HG03342 (cell line): ENCODE measurements at regions not wholly inside any gene's neighbourhood (a gene's known extent, or its start where the extent isn't known, plus 50 kb on each side); places are given as distances from the start of the nearest gene placed in this dataset.
"Not testable (repeated sequence)": the region's sequence is repeated elsewhere in the genome, so short reads cannot be mapped to it uniquely, and the experiment has no call there.

ENCODE experiments used
- ATAC-seq: cut with Tn5 transposase; IDR thresholded peaks from one replicate; pipeline ENCODE4 v1.9.1; 2021; ENCODE audit warnings: mild to moderate bottlenecking, moderate library complexity; ENCODE audit not compliant: unreplicated experiment

DNA sequence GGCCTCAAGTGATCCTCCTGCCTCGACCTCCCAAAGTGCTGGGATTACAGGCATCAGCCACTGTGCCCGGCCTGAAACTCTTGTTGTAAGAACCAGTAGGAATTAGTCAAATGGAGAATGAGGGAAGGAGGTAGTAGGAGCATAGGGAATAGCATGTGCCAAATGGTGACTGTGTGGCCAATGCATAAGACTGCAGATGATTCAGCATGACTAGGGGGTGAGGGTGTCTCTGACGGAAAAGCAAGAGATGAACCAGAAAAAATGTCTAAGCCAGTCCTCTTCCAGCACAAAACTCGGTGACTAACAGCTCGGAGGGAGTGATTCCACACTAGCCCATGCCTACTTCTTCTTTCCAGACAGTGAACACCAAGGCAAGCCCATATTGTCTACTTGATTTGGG lies 58.2 kb upstream of the DUSP21 start:
- ATAC-seq: no peak

DNA sequence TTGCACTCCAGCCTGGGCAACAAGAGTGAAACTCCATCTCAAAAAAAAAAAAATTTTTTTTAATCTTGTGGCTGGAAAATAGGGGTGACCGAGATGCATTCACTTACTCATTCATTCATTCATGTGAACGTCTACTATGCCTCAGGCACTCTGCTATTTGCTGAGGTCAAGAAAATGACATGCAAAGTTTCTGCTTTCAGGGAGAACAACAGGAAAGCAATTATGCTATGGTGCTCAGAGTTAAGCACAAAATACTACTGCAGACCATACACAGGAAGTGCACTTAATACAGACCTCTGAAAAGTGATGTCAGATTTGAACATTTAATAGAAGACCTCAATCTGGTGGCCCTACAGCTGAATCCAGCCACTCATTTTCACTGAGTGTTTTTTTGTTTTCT lies 59.6 kb upstream of the DUSP21 start:
- ATAC-seq: no peak

DNA sequence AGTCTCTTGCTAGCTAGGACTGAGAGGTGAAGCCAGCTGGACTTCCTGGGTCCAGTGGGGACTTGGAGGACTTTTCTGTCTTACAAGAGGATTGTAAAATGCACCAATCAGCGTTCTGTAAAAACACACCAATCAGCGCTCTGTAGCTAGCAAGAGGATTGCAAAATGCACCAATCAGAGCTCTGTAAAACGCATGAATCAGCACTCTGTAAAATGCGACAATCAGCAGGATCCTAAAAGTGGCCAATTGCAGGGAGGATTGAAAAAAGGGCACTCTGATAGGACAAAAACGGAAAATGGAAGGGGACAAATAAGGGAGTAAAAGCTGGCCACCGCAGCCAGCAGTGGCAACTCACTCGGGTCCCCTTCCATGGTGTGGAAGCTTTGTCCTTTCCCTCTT lies 65.6 kb upstream of the DUSP21 start:
- no peak for ATAC-seq

DNA sequence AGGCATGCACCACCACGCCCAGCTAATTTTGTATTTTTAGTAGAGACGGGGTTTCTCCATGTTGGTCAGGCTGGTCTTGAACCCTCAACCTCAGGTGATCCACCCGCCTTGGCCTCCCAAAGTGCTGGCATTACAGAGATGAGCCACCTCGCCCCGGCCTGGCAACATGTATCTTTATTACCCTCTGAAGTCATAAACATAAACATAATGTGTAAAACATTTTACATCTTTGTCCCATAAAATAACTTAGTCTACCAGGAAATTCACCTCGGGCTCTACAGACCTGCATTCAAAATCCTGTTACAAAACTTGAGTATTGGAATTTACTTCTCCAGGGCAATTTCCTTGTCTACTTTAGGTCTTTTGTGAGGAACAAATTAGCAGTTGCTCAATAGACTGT lies 68.1 kb upstream of the DUSP21 start:
- ATAC-seq: no peak

DNA sequence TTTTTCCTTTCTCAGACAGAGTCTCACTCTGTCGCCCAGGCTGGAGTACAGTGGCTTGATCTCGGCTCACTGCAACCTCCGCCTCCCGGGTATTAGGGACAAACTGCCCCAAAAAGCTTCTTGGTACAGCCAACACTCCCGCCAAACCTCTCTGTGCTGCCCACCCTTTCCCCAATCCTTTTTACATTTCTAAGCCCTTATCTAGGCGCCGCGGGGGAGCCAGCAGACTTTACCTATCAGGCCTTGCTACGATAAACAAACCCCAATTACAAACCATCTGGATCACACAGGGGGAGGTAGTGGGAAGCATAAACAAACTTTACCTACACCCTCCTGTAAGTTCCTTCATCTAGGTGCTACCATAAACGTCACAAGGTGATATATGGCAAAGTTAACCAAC lies 69.8 kb upstream of the DUSP21 start:
- ATAC-seq: not testable (repeated sequence)

DNA sequence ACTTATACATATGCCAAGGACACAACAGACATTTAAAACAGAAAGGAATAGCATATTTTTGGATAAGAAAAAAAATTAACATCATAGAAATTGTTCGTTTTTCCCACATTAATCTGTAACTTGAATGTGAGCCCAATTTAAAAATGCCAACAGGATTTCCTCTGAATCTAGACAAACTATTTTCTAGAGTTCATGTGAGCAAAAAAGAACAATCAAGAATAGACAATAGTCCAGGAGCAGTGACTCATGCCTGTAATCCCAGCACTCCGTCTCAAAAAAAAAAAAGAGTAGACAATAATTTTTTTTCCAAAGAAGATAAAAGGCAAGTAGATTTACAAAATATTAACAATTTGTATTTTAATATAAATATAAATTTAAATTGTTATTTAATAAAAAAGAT lies 73.7 kb upstream of the DUSP21 start:
- no peak for ATAC-seq

DNA sequence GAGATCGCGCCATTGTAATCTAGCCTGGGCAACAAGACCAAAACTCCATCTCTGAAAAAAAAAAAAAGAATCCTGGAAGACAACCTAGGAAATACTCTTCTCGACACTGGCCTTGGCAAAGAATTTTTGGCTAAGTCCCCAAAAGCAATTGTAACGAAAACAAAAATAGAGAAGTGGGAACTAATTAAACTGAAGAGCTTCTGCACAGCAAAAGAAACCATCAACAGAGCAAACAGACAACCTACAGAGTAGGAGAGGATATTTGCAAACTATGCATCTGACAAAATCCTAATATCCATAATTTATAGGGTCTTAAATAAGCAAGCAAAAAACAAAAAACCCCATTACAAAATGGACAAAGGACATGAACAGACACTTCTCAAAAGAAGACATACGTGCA lies 76.5 kb upstream of the DUSP21 start:
- no peak for ATAC-seq

DNA sequence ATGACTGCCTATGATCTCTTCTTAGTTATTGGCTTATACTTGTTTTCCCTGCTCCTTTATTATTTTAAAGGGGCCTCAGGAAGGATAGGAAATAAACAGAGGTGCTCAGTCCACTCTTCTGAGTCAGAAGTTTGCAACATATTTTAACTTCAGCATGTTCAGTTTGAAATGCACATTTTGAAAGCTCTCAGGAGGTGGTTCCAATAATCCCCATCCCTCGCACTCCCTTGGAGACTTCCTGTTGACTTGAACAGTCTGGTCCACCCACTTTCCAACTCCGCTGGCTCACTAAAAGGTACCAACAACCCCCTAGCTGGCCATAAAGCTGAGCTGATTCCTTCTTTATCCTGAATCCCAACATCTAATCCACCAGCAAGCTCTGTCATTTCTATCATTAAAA lies 78.3 kb upstream of the DUSP21 start:
- ATAC-seq: no peak

DNA sequence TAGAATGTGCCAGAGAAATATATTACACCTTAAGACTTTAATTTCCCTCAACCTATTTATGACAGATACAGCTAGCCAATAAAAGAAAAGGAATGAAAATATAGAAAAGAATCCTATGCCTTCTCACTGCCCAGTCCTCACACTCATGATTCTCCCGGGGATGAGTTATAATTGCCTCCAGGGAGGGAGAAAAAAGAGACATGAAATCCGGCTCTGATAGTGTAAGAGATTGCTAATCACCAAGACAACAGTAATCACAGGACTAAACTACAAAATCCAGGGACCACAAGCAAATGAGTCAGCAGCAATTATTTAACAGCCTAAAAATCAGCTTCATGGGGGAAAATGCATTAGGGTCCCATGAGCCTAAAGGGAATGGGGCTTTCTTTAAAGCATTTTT lies 95.9 kb upstream of the DUSP21 start:
- ATAC-seq: no peak

DNA sequence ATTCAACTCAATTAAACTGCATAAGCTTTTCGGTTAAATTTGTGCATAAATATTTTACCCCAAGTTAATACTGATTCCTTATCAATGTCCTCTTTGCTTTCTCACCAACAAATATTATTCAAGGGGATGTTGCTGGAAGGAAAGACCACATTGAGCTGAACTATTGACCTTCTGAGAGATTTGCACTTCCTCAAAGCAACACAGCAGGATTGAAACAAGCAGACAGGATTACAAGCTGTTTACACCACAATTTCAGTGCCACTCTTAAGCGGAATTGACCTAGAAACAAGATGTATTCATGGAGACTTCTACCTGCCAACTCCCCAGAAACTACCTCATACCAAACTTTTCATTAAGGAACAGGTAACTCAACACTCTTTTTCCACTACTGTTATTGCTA lies 96.5 kb upstream of the DUSP21 start:
- ATAC-seq: no peak

DNA sequence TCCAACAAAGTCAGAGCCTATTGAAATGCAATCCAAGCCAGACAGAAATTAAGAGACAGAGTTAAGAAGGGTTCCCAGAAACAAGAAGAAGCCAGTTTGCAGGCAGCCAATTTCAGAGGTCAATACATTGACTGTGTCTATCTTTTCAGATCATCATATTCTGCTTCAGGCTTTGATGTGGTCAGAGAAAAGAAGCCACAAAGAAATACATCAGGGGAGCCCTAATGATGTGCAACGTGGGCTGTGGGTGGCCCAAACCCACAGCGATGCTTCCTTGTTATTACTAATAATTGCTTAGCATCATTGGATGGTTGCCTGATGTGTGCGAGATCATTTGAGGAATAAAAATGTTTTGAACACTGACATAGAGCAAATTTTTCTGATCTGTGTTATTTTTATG lies 99.0 kb upstream of the DUSP21 start:
- no peak for ATAC-seq

DNA sequence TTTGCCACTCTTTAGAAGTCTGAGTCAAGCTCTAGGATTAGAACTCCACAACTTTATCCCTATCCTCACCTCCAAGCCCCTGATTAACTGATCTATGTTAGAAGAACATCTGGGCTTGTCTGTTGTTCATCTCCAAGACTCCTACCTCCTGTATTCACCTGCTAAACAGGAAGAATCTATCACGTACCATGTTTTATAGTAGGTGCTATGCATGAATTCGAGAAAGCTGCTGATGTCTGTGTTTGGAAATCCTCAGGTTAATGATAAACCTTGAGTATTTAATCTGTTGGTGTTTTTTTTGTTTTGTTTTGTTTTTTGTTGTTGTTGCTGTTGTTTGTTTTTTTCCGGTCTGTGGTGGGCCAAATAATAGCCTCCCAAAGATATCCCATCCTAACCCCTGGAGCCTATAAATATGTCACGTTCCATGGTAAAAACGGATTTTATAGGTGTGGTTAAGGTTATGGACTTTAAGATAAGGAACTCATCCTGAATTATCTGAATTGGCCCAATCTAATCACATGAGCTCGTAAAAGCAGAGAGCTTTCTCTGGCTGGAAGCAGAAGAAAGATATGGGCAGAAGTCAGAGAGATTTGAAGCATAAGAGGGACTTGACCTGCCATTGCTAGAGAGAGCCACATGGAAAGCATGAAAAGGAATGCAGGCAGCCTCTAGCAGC lies 101.2 kb upstream of the DUSP21 start:
- ATAC-seq: no peak

DNA sequence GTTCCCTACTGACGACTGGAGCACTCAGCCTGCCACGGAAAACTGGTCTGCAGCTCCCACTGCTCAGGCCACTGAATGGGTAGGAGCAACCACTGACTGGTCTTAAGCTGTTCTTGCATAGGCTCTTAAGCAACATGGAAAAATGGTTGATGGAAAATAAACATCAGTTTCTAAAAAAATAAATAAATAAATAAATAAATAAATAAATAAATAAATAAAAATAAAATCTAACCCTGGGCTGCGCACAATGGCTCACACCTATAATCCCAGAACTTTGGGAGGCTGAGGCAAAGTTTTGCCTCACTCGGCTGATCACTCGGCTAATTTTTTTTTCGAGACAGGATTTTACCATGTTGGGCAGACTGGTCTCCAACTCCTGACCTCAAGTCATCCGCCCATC lies 102.0 kb upstream of the DUSP21 start:
- not testable (repeated sequence) for ATAC-seq

DNA sequence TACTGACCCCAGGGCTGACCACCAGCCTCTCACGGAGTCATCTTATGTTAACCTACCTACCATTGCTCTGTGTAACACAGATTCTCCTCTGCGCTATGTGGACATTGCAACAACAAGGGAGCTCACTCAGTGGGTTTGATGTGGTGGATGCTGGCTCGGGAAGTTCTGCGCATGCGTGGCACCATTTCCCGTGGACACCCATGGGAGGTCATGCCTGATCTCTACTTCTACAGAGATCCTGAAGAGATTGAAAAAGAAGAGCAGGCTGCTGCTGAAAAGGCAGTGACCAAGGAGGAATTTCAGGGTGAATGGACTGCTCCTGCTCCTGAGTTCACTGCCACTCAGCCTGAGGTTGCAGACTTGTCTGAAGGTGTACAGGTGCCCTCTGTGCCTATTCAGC lies 102.4 kb upstream of the DUSP21 start:
- ATAC-seq: not testable (repeated sequence)

DNA sequence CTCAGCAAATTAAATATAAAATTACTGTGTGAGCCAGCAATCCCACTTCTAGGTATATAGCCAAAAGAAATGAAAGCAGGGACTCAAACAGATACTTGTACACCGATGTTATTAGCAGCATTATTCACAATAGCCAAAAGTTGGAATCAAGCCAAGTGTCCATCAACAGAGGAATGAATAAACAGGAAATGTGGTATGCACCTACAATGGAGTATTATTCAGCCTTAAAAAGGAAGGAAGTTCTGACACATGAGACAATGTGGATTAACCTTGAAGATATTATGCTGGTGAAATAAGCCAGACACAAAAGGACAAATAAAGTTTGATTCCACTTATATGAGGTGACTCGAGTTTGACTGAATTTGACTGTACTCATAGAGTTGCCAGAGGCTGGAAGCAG lies 108.3 kb upstream of the DUSP21 start:
- ATAC-seq: no peak

DNA sequence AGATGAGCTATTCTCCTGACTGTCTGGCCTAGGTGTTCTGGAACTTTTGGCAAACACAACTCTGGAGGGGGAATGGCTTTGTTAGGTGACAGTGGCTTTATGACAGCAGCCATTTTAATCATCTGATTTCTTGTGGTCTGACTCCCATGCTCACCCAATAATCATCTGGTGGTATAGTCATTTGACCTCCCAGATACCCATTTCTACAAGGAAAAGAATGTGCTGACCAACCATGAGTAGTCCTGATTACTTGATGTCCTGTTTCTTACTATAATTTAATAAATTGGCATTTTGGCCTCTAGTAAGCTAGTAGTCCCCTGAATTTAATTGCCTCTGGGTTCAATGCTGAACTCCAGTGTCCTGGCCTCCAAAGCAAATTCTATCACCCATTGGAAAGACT lies 109.9 kb upstream of the DUSP21 start:
- no peak for ATAC-seq

DNA sequence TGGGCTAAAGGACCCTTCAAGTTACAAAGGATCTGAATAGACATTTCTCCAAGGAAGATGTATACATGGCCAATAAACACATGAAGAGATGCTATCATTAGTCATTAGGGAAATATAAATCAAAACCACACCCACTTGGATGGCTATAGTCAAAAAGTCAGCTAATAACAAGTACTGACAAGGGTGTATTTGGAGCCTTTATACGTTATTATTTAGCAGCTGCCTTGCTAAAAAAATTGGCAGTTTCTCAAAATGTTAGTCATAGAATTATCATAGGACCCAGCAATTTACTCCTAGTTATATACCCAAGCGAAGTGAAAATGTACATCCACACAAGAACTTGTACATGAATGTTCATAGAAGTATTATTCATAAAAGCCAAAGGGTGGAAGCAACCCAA lies 112.7 kb upstream of the DUSP21 start:
- no peak for ATAC-seq

DNA sequence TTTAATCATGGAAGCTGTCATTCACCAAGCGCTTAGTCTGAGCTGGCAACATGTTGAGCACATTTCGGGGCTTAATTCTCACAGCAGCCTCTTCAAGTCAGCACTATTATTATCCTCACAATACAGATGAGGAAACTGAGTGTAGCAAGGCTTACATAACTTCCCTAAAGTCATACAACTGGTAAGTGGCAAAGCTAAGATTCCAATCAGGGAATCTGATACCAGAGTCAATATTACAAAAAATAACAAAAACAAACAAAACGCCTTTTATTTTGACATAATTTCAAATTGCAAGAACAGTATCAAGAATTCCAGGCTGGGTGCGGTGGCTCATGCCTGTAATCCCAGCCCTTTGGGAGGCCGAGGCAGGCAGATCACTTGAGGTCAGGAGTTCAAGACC lies 120.4 kb upstream of the DUSP21 start:
- no peak for ATAC-seq

DNA sequence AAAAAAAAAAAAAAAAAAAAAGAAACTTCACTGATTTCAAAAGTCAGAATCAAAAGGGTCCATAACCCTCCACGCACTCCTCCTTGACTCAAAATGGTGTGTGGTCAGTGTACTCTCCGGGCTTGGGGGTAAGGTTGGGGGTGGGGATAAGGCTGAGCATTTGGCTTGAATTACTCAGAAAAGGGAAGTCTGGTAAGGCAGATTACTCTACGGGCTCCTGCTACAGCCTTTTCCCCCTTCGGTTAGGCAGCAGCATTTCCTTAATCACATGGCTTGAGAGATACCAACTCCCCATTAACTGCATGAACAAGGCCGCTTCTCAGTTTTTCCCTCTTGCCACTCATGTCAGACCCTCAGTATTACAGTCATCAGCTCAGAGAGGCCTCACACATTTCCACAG lies 135.4 kb upstream of the DUSP21 start:
- no peak for ATAC-seq

DNA sequence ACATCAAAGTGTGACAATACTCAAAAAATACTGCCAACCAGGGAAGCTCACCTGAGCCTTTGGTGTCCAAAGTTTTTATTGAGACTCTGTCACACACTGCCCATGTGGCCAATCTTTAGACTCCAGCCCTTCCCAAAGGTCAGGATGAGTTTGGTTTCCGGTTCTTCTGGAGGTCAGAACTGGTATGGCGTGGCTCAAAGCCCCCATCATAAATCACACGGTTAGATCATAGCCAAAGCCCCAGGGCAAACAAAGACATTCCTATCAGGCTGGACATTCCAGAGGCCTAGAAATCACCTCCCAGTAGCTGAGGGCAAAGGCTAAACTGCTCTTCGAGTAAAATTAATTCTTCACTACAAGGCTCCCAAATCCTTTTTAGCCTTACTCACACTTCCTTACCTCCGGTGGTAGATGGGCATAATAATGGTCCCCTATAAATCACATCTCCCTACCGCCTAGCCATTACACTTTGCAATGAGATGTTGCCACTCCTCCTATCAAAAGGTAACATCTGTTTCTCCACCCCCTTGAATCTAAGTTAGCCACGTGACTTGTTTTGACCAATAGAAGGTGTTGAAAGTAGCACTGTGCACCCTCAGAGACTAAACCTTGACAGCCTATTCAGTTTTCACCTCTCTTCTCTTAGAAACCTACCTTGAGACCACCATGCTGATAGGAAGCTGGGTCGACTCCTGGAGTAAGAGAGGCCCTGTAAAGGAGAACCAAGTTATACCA lies 137.8 kb upstream of the DUSP21 start:
- ATAC-seq: no peak

DNA sequence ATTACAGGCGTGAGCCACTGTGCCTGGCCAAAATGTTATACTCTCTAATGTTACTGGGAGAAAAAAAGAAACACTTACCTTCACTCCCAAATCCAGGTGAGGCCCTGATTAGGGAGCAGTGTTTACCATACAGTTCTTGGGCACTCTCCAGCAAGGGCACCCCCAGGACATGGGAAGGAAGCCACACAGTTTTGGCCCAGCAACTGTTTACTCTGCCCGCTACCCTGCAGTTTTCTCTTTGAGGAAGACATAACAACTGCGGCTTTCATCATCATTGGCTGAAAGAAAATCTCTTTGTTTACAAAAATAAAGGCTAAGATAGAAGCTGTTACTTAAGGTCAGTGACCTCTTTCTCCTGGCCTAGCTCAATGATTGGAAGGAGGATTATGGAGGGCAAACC lies 145.5 kb upstream of the DUSP21 start:
- ATAC-seq: no peak

DNA sequence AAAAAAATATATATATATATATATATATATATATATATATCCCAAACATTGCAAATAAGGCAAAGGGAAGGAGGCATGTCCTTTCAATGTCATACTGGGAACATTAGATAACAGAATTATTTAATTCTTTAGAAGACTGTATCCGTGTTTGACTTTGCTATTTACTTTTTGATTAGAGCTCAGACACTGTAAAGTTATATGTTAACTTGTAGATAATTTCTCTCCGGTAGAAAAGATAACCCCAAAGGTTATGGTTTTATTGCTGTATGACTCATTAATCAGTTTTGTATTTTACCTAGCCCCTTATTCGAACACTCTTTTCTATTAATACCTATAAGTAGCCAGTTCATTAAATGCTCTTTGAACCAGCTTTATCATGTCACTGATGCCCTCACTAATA lies 150.6 kb upstream of the DUSP21 start:
- no peak for ATAC-seq

DNA sequence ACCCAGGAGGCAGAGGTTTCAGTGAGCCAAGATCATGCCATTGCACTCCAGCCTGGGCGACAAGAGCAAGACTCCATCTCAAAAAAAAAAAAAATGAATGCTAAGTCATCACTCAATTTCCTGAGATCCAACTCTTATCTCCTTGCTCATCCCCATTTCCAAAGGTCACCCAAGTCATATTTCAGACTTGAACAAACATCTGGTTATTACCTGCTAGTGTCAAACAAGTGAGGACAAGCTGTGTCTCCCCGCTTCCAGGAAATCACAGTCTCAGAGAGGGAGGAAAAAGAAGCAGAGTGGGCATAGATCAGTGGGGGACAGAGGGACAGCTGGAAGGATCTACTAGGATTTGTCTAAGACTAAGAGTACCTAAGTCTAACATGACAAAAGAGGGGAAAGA lies 147.5 kb upstream of the FUNDC1 start:
- ATAC-seq: no peak
